K562 (cell line): ENCODE measurements at regions not wholly inside any gene's neighbourhood (a gene's known extent, or its start where the extent isn't known, plus 50 kb on each side); places are given as distances from the start of the nearest gene placed in this dataset.
A peak's percentile ranks its signal among the peaks of the same experiment; 100 is the strongest.

ENCODE experiments used
- ATAC-seq: fragments of 200-7000 bp; cut with Tn5 transposase; 3 replicates; pipeline ENCODE4 v1.9.1; 2020; ENCODE audit warnings: moderate library complexity
- BruUV-seq: library from RNA; stranded (reverse); fragments of 400-500 nt; replicated peaks from 2 replicates; lab custom pipeline; 2021; lab: Mats Ljungman, UMichigan
- CTCF ChIA-PET: fragments of 300-600 bp; formaldehyde crosslinking; extraction: SDS; loops from one replicate; lab custom pipeline; 2021; ENCODE audit warnings: low intra/inter-chr PET ratio; lab: Yijun Ruan, JAX
- POLR2A ChIA-PET: fragments of 300-600, 350-650 bp; sonication (Branson Sonifier 250); formaldehyde crosslinking; extraction: SDS; loops from one replicate; lab custom pipeline; 2021; ENCODE audit warnings: antibody characterized with exemption, inconsistent platforms; lab: Yijun Ruan, JAX
- DNase-seq, 4 experiments: peaks; one replicate each; pipeline versions ENCODE4 v3.0.0 to v3.0.0-alpha.2; 2011 to 2018; ENCODE audit warnings: low spot score in 3 of 4, mixed read lengths in 3 of 4; ENCODE audit errors: extremely low read depth in 1 of 4
- FAIRE-seq: peaks from 2 replicates; lab custom pipeline; 2011; peaks lifted over from hg19 to GRCh38; lab: Jason Lieb, UNC
- H2AFZ ChIP-seq: 2 replicates; pipeline ENCODE4 v1.6.0; 2011; ENCODE audit warnings: low read depth, low read length, control low read depth, inconsistent platforms
- H3K27ac ChIP-seq: fragments of 200-600 bp; 3 replicates; pipeline ENCODE4 v1.8.0; 2011; ENCODE audit warnings: low read depth, mild to moderate bottlenecking, control low read depth, inconsistent platforms, low read length, moderate library complexity, mixed read lengths; ENCODE audit errors: extremely low read depth
- H3K27me3 ChIP-seq, 2 experiments: fragments of 300-600 bp in 1 of 2; 2 replicates in 1 of 2; 3 replicates in 1 of 2; pipeline versions ENCODE4 v1.6.0 to v1.8.0; 2011; ENCODE audit warnings: inconsistent platforms in 2 of 2, low read length in 2 of 2, mild to moderate bottlenecking in 1 of 2, mixed read lengths in 1 of 2, moderate library complexity in 1 of 2; ENCODE audit not compliant: control insufficient read depth in 2 of 2, insufficient read depth in 2 of 2
- H3K36me3 ChIP-seq: fragments of 300-600 bp; 3 replicates; pipeline ENCODE4 v1.8.0; 2011; ENCODE audit warnings: mild to moderate bottlenecking, low read length, inconsistent platforms; ENCODE audit not compliant: control insufficient read depth, insufficient read depth
- H3K4me1 ChIP-seq, 2 experiments: fragments of 200-600 bp in 1 of 2; replicated peaks in 1 of 2; 2 replicates in 1 of 2; 3 replicates in 1 of 2; pipeline versions ENCODE4 v1.5.1 to v1.8.0; 2011; ENCODE audit warnings: inconsistent platforms in 2 of 2, low read length in 2 of 2, mild to moderate bottlenecking in 1 of 2, mixed read lengths in 1 of 2, moderate library complexity in 1 of 2; ENCODE audit not compliant: control insufficient read depth in 2 of 2, insufficient read depth in 2 of 2
- H3K4me2 ChIP-seq: 2 replicates; pipeline ENCODE4 v1.6.1; 2011; ENCODE audit warnings: low read length, control low read depth, inconsistent platforms, mixed read lengths; ENCODE audit not compliant: insufficient read depth
- H3K4me3 ChIP-seq: fragments of 200-600 bp; sonication (generic), shearing (Covaris generic); 2 replicates; pipeline ENCODE4 v1.5.1; 2016; ENCODE audit warnings: control low read depth, inconsistent platforms
- H3K79me2 ChIP-seq: fragments of 200-600 bp; 3 replicates; pipeline ENCODE4 v1.8.0; 2011; ENCODE audit warnings: low read length, inconsistent platforms; ENCODE audit not compliant: control insufficient read depth, insufficient read depth
- H3K9ac ChIP-seq, 2 experiments: 2 replicates each; pipeline versions ENCODE4 v1.6.0 to v1.6.1; 2011; ENCODE audit warnings: low read depth in 2 of 2, low read length in 2 of 2, control low read depth in 1 of 2, inconsistent platforms in 1 of 2, mild to moderate bottlenecking in 1 of 2, mixed read lengths in 1 of 2; ENCODE audit not compliant: insufficient read depth in 1 of 2
- H3K9me1 ChIP-seq: one replicate; pipeline ENCODE4 v1.6.0; 2011; ENCODE audit warnings: inconsistent platforms, mild to moderate bottlenecking, low read length, moderate library complexity; ENCODE audit not compliant: control insufficient read depth, insufficient read depth
- H3K9me3 ChIP-seq: replicated peaks from 2 replicates; pipeline ENCODE4 v1.5.1; 2011; ENCODE audit warnings: low read depth, low read length, inconsistent platforms; ENCODE audit not compliant: control insufficient read depth, insufficient read depth
- H4K20me1 ChIP-seq: replicated peaks from 2 replicates; pipeline ENCODE4 v1.6.1; 2011; ENCODE audit warnings: low read length, inconsistent platforms, mixed read lengths; ENCODE audit not compliant: control insufficient read depth, insufficient read depth
- ZNF274 ChIP-seq: IDR thresholded peaks from 2 replicates; pipeline ENCODE4 v1.6.1; 2011; ENCODE audit warnings: low read depth, mild to moderate bottlenecking, low read length, moderate library complexity, borderline replicate concordance
- ZNF584 ChIP-seq: fragments of 200-800 bp; sonication (Bioruptor generic); IDR thresholded peaks from 2 replicates; pipeline ENCODE4 v1.6.1; 2016; ENCODE audit warnings: low read depth, mild to moderate bottlenecking, missing genetic modification characterization, missing compliant biosample characterization
- WGBS: fragments of 100-300 bp; shearing (Covaris generic); methylation state at CpG from one replicate; pipeline ENCODE4 v1.1.6; 2016; ENCODE audit warnings: low coverage, mixed read lengths; ENCODE audit not compliant: insufficient coverage; ENCODE audit errors: missing lambda C conversion rate; 5-methylcytosine and 5-hydroxymethylcytosine counted together
- in situ Hi-C: fragments of 300-500 bp; cut with MboI; formaldehyde crosslinking; loops from 4 replicates; pipeline ENCODE4 v1.15.0; 2018; ENCODE audit warnings: inconsistent platforms, mixed read lengths
- intact Hi-C: fragments of 100-400 bp; cut with micrococcal nuclease; formaldehyde crosslinking; loops from 2 replicates; pipeline ENCODE4 v1.14.2; 2022
- TF ChIP-seq, protein P1 (sequence below): fragments of 250-450 bp; sonication (Bioruptor Pico); IDR thresholded peaks from 2 replicates; pipeline ENCODE4 v1.4.0; 2020; ENCODE audit warnings: mild to moderate bottlenecking
- TF ChIP-seq, protein P2 (sequence below), 2 experiments: IDR thresholded peaks in 1 of 2; conservative IDR thresholded peaks in 1 of 2; 2 replicates each; pipeline ENCODE4 v1.6.1; 2016; ENCODE audit warnings: low read depth in 2 of 2, mild to moderate bottlenecking in 1 of 2, missing compliant biosample characterization in 1 of 2, missing genetic modification characterization in 1 of 2, moderate library complexity in 1 of 2

DNA sequence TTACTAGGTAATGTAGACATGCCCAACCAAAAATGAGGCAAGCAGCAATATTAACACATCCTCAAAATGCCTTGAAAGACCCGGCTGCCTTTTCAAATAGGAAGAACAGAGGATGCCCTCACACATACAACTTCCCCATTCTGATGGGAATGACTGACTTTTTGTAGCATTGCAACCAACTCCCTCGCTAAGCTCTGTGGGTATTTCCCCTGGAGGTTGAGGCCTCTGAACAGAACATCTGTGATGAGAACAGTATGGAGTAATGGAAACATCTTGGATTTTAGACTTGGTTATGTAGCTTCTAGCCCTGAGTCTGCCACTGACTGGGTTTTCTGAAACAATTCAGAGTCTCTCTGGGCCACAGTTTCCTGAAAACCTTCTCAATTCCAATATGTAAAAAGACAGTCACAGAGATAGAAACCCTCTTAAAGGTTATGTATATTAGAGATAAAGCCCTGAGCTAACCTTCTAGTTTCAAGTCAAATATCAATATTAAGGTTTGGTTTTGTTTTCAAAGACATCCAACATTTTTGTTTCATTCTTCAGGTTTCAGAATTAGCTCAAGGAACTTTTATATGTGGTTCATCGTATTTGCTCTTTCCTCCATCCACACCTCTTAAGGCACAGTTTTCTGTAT, 311.5 kb downstream of the SETD4 start:
- no peaks in the 10 kb centered on the region for H3K4me1 ChIP-seq
- H3K4me2 ChIP-seq, result no peak overlapping the region
- no peak overlapping the region for H3K4me3 ChIP-seq
- 0 out of 2 replicates have a peak, but pooled peaks have one; percentile 22 for TF ChIP-seq ZNF274
- TF ChIP-seq, protein P1, sequence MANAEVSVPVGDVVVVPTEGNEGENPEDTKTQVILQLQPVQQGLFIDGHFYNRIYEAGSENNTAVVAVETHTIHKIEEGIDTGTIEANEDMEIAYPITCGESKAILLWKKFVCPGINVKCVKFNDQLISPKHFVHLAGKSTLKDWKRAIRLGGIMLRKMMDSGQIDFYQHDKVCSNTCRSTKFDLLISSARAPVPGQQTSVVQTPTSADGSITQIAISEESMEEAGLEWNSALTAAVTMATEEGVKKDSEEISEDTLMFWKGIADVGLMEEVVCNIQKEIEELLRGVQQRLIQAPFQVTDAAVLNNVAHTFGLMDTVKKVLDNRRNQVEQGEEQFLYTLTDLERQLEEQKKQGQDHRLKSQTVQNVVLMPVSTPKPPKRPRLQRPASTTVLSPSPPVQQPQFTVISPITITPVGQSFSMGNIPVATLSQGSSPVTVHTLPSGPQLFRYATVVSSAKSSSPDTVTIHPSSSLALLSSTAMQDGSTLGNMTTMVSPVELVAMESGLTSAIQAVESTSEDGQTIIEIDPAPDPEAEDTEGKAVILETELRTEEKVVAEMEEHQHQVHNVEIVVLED, result no peak
- TF ChIP-seq, protein P2, sequence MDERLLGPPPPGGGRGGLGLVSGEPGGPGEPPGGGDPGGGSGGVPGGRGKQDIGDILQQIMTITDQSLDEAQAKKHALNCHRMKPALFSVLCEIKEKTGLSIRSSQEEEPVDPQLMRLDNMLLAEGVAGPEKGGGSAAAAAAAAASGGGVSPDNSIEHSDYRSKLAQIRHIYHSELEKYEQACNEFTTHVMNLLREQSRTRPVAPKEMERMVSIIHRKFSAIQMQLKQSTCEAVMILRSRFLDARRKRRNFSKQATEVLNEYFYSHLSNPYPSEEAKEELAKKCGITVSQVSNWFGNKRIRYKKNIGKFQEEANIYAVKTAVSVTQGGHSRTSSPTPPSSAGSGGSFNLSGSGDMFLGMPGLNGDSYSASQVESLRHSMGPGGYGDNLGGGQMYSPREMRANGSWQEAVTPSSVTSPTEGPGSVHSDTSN (CRISPR knock-in tag; IDR thresholded peaks at IDR 0.05; ENCODE audit: low read depth), result no peak
- TF ChIP-seq, protein P2 (tag; conservative IDR thresholded peaks at IDR 0.05; ENCODE audit: low read depth), result no peak
- TF ChIP-seq ZNF584 (CRISPR knock-in tag), result no peak
- H3K27ac ChIP-seq, result no peak overlapping the region
- in situ Hi-C loops (no loop called here), intact Hi-C loops (no loop called here)
- H3K79me2 ChIP-seq, result no peaks in the 10 kb centered on the region
- no peaks in the 10 kb centered on the region for H3K36me3 ChIP-seq
- no TSS peak for BruUV-seq
- no peaks in the 10 kb centered on the region for H3K9me3 ChIP-seq
- H3K9me1 ChIP-seq, result no peaks in the 10 kb centered on the region
- H3K9ac ChIP-seq, result no peak overlapping the region
- ATAC-seq (no peak), DNase-seq (no peak), FAIRE-seq (no peak)
- H3K27me3 ChIP-seq, result no peaks in the 10 kb centered on the region
- ChIA-PET POLR2A (interaction anchor here (0.6 to 1.3 kb wide), 3 partner anchors 11 to 1466 kb away, joined by 3 to 4 read pairs (median 4); no protein-coding TSS in a partner anchor), CTCF (no interaction called here)
- H4K20me1 ChIP-seq, result no peaks in the 10 kb centered on the region
- WGBS, result 0% methylated on average over 3 of the region's 3 CpGs
- H2AFZ ChIP-seq, result no peak overlapping the region
